D721Med (cell line): ENCODE measurements at regions not wholly inside any gene's neighbourhood (a gene's known extent, or its start where the extent isn't known, plus 50 kb on each side); places are given as distances from the start of the nearest gene placed in this dataset.

Experiments used
- DNase-seq: peaks from one replicate; pipeline ENCODE4 v3.0.0; 2011; ENCODE audit warnings: low spot score; ENCODE audit not compliant: insufficient read length
- FAIRE-seq: peaks from 2 replicates; lab custom pipeline; 2011; peaks lifted over from hg19 to GRCh38; lab: Jason Lieb, UNC
- CTCF ChIP-seq: IDR thresholded peaks from 2 replicates; pipeline ENCODE4 v1.5.1; 2012; ENCODE audit warnings: mild to moderate bottlenecking, control low read depth; ENCODE audit not compliant: insufficient read depth; ENCODE audit errors: missing control alignments

GRCh38 chr14:87866116-87866515 lies 126.9 kb downstream of the GALC start:
- no peak for TF ChIP-seq CTCF
- DNase-seq (no peak), FAIRE-seq (no peak)

- DNase-seq (no peak), FAIRE-seq (no peak)
- no peak for TF ChIP-seq CTCF
Measured at GRCh38 chr14:87864356-87865270, 128.4 kb downstream of the GALC start.

GRCh38 chr14:87863047-87863446 lies 129.9 kb downstream of the GALC start:
- DNase-seq: no peak
- FAIRE-seq: no peak
- TF ChIP-seq CTCF: no peak

- FAIRE-seq (no peak), DNase-seq (no peak)
- no peak for TF ChIP-seq CTCF
Measured at GRCh38 chr14:87852107-87852506, 140.9 kb downstream of the GALC start.

GRCh38 chr14:87851190-87851589 lies 141.8 kb downstream of the GALC start:
- FAIRE-seq (no peak), DNase-seq (no peak)
- TF ChIP-seq CTCF: no peak

GRCh38 chr14:87847216-87847755 lies 145.7 kb downstream of the GALC start:
- no peak for DNase-seq
- TF ChIP-seq CTCF: no peak
- FAIRE-seq: no peak

- TF ChIP-seq CTCF: no peak
- no peak for DNase-seq
- no peak for FAIRE-seq
Measured at GRCh38 chr14:87840906-87841305, 152.1 kb downstream of the GALC start.
